ENCODE measurements at regions not wholly inside any gene's neighbourhood (a gene's known extent, or its start where the extent isn't known, plus 50 kb on each side); places are given as distances from the start of the nearest gene placed in this dataset.

DNA sequence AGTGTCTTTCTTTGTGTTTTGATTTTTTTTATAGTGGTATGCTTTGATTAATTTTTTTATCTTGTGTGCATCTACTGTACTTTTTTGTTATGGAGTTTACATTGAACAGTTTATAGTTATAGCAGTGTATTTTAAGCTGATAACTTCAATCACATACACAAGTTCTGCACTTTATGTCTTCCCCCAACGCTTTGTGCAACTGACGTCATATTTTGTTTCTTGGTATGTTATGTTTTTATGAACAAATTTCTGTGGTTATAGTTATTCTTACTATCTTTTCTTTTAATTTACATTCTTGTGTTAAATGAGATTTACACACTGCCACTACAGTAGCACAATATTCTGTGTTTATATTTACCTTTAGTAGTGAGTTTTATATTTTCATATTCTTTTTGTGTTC, 197.1 kb downstream of the SNAPC1 start:
- no peak overlapping the region for H3K27ac ChIP-seq (ENCODE audit: insufficient read depth, low read length)
- no peaks in the 10 kb centered on the region for H3K4me1 ChIP-seq (ENCODE audit: control insufficient read depth, extremely low read depth, insufficient read depth, low read length)
- no peak overlapping the region for H3K4me2 ChIP-seq (ENCODE audit: extremely low read depth, insufficient read depth, low read length)
- H3K79me2 ChIP-seq (ENCODE audit: control insufficient read depth, insufficient read depth, low read length): no peaks in the 10 kb centered on the region
- TF ChIP-seq EZH2 (IDR thresholded peaks at IDR 0.05; ENCODE audit: low read length, missing control alignments): no peak
- TF ChIP-seq, protein P1, sequence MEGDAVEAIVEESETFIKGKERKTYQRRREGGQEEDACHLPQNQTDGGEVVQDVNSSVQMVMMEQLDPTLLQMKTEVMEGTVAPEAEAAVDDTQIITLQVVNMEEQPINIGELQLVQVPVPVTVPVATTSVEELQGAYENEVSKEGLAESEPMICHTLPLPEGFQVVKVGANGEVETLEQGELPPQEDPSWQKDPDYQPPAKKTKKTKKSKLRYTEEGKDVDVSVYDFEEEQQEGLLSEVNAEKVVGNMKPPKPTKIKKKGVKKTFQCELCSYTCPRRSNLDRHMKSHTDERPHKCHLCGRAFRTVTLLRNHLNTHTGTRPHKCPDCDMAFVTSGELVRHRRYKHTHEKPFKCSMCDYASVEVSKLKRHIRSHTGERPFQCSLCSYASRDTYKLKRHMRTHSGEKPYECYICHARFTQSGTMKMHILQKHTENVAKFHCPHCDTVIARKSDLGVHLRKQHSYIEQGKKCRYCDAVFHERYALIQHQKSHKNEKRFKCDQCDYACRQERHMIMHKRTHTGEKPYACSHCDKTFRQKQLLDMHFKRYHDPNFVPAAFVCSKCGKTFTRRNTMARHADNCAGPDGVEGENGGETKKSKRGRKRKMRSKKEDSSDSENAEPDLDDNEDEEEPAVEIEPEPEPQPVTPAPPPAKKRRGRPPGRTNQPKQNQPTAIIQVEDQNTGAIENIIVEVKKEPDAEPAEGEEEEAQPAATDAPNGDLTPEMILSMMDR (conservative IDR thresholded peaks at IDR 0.05 in 1 of 2, IDR thresholded peaks at IDR 0.05 in 1 of 2; ENCODE audit: low read depth in 1 of 2, low read length in 2 of 2): no peak
- H3K27me3 ChIP-seq (ENCODE audit: control insufficient read depth, insufficient read depth, low read length): no peaks in the 10 kb centered on the region
- H3K9me3 ChIP-seq (ENCODE audit: control insufficient read depth, insufficient read depth, low read depth, low read length): no peaks in the 10 kb centered on the region
- no peaks in the 10 kb centered on the region for H3K36me3 ChIP-seq (ENCODE audit: control insufficient read depth, insufficient read depth, low read length)
- no peak for DNase-seq (ENCODE audit: low read depth in 2 of 2)
- H2AFZ ChIP-seq (ENCODE audit: low read length): no peak overlapping the region
- no peaks in the 10 kb centered on the region for H4K20me1 ChIP-seq (ENCODE audit: control insufficient read depth, extremely low read depth, insufficient read depth, low read length)
- no peak overlapping the region for H3K4me3 ChIP-seq (replicated peaks in 1 of 4; ENCODE audit: control extremely low read depth in 1 of 4, insufficient read depth in 1 of 4, low read depth in 3 of 4, low read length in 4 of 4)
- no peak overlapping the region for H3K9ac ChIP-seq (ENCODE audit: insufficient read depth, low read length)

DNA sequence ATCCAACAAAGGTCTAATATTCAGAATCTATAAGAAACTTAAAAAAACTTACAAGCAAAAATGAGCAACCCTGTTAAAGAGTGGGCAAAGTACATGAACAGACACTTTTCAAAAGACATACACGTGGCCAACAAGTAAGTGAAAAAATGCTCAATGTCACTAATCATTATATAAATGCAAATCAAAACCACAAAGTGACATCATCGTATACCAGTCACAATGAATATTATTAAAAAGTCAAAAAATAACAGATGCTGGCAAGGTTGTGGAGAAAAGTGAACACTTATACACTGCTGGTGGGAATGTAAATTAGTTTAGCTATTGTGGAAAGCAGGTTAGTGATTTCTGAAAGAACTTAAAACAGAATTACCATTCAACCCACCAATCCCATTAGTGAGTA, 199.1 kb downstream of the SNAPC1 start:
- no peaks in the 10 kb centered on the region for H3K79me2 ChIP-seq (ENCODE audit: control insufficient read depth, insufficient read depth, low read length)
- H3K4me1 ChIP-seq (ENCODE audit: control insufficient read depth, extremely low read depth, insufficient read depth, low read length): peaks cover 3% of the 10 kb centered on the region
- DNase-seq (ENCODE audit: low read depth in 2 of 2): no peak
- no peak for TF ChIP-seq EZH2 (IDR thresholded peaks at IDR 0.05; ENCODE audit: low read length, missing control alignments)
- TF ChIP-seq, protein P1 (conservative IDR thresholded peaks at IDR 0.05 in 1 of 2, IDR thresholded peaks at IDR 0.05 in 1 of 2; ENCODE audit: low read depth in 1 of 2, low read length in 2 of 2): no peak
- no peaks in the 10 kb centered on the region for H3K9me3 ChIP-seq (ENCODE audit: control insufficient read depth, insufficient read depth, low read depth, low read length)
- no peak overlapping the region for H3K27ac ChIP-seq (ENCODE audit: insufficient read depth, low read length)
- H2AFZ ChIP-seq (ENCODE audit: low read length): no peak overlapping the region
- no peaks in the 10 kb centered on the region for H3K36me3 ChIP-seq (ENCODE audit: control insufficient read depth, insufficient read depth, low read length)
- H3K4me2 ChIP-seq (ENCODE audit: extremely low read depth, insufficient read depth, low read length): no peak overlapping the region
- no peaks in the 10 kb centered on the region for H3K27me3 ChIP-seq (ENCODE audit: control insufficient read depth, insufficient read depth, low read length)
- no peak overlapping the region for H3K4me3 ChIP-seq (replicated peaks in 1 of 4; ENCODE audit: control extremely low read depth in 1 of 4, insufficient read depth in 1 of 4, low read depth in 3 of 4, low read length in 4 of 4)
- H3K9ac ChIP-seq (ENCODE audit: insufficient read depth, low read length): no peak overlapping the region
- H4K20me1 ChIP-seq (ENCODE audit: control insufficient read depth, extremely low read depth, insufficient read depth, low read length): no peaks in the 10 kb centered on the region

DNA sequence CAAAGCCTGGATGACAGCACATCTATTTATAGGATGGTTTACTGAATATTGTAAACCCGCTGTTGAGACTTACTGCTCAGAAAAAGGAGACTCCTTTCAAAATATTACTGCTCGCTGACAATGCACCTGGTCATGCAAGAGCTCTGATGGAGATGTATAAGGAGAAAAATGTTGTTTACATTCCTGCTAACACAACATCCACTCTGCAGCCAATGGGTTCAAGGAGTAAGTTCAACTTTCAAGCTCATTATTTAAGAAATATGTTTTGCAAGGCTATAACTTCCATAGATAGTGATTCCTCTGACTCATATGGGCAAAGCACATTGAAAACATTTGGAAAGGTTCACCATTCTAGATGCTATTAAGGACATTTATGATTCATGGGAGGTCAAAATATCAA, 201.7 kb downstream of the SNAPC1 start:
- no peaks in the 10 kb centered on the region for H4K20me1 ChIP-seq (ENCODE audit: control insufficient read depth, extremely low read depth, insufficient read depth, low read length)
- no peaks in the 10 kb centered on the region for H3K36me3 ChIP-seq (ENCODE audit: control insufficient read depth, insufficient read depth, low read length)
- DNase-seq (ENCODE audit: low read depth in 2 of 2): peak in 1 of 2 donors; percentile 31
- H3K4me1 ChIP-seq (ENCODE audit: control insufficient read depth, extremely low read depth, insufficient read depth, low read length): peaks cover 3% of the 10 kb centered on the region
- no peak overlapping the region for H3K4me2 ChIP-seq (ENCODE audit: extremely low read depth, insufficient read depth, low read length)
- TF ChIP-seq EZH2 (IDR thresholded peaks at IDR 0.05; ENCODE audit: low read length, missing control alignments): no peak
- TF ChIP-seq, protein P1 (conservative IDR thresholded peaks at IDR 0.05 in 1 of 2, IDR thresholded peaks at IDR 0.05 in 1 of 2; ENCODE audit: low read depth in 1 of 2, low read length in 2 of 2): no peak
- no peak overlapping the region for H2AFZ ChIP-seq (ENCODE audit: low read length)
- H3K4me3 ChIP-seq (replicated peaks in 1 of 4; ENCODE audit: control extremely low read depth in 1 of 4, insufficient read depth in 1 of 4, low read depth in 3 of 4, low read length in 4 of 4): no peak overlapping the region
- H3K9ac ChIP-seq (ENCODE audit: insufficient read depth, low read length): no peak overlapping the region
- no peaks in the 10 kb centered on the region for H3K79me2 ChIP-seq (ENCODE audit: control insufficient read depth, insufficient read depth, low read length)
- no peaks in the 10 kb centered on the region for H3K27me3 ChIP-seq (ENCODE audit: control insufficient read depth, insufficient read depth, low read length)
- no peaks in the 10 kb centered on the region for H3K9me3 ChIP-seq (ENCODE audit: control insufficient read depth, insufficient read depth, low read depth, low read length)
- no peak overlapping the region for H3K27ac ChIP-seq (ENCODE audit: insufficient read depth, low read length)

Measured in fibroblast of lung (primary cell).